T-cell (primary cell): ENCODE measurements at regions not wholly inside any gene's neighbourhood (a gene's known extent, or its start where the extent isn't known, plus 50 kb on each side); places are given as distances from the start of the nearest gene placed in this dataset.

Source experiments
- ATAC-seq, 4 experiments: fragments of 200-7000 bp in 3 of 4; fragments of 150-1000 bp in 1 of 4; cut with Tn5 transposase; replicated peaks in 1 of 4; 1 replicate in 3 of 4; 2 replicates in 1 of 4; pipeline ENCODE4 v1.10.0; 2021; ENCODE audit warnings: moderate library complexity in 3 of 4, mild to moderate bottlenecking in 2 of 4, moderate number of reproducible peaks in 1 of 4
- CTCF ChIA-PET, 2 donors: fragments of 300-600 bp; sonication (Branson Sonifier 250); formaldehyde crosslinking; loops; one replicate each; lab custom pipeline; 2022; ENCODE audit warnings: antibody characterized with exemption in 2 of 2; lab: Charles Lee
- POLR2A ChIA-PET, 2 donors: fragments of 300-600 bp; sonication (Branson Sonifier 250); formaldehyde crosslinking; loops; one replicate each; lab custom pipeline; 2022; ENCODE audit warnings: antibody characterized with exemption in 2 of 2; lab: Charles Lee
- DNase-seq, 35 experiments: peaks; one replicate each; pipeline versions ENCODE4 v3.0.0 to v3.0.0-alpha.2; 2013 to 2023
- H3K27ac ChIP-seq: one replicate; pipeline ENCODE4 v1.5.1; 2013; ENCODE audit warnings: low read length
- H3K27me3 ChIP-seq, 2 experiments: replicated peaks in 1 of 2; 1 replicate in 1 of 2; 2 replicates in 1 of 2; pipeline versions ENCODE4 v1.6.1 to v1.7.0; 2013; ENCODE audit warnings: low read length in 1 of 2, mixed read lengths in 1 of 2; ENCODE audit not compliant: control insufficient read depth in 2 of 2, insufficient read depth in 2 of 2; ENCODE audit errors: extremely low read depth in 1 of 2
- H3K36me3 ChIP-seq, 2 donors: 1 replicate in 1 of 2; 2 replicates in 1 of 2; pipeline versions ENCODE4 v1.6.1 to v1.7.0; 2013; ENCODE audit warnings: low read length in 1 of 2; ENCODE audit not compliant: control insufficient read depth in 2 of 2, insufficient read depth in 1 of 2; ENCODE audit errors: extremely low read depth in 1 of 2
- H3K4me1 ChIP-seq, 2 experiments: 1 replicate in 1 of 2; 2 replicates in 1 of 2; pipeline versions ENCODE4 v1.6.1 to v1.7.0; 2013; ENCODE audit warnings: low read length in 2 of 2, mixed read lengths in 1 of 2; ENCODE audit not compliant: insufficient read depth in 2 of 2, control insufficient read depth in 1 of 2; ENCODE audit errors: extremely low read depth in 1 of 2
- H3K4me3 ChIP-seq, 2 donors: 1 replicate in 1 of 2; 2 replicates in 1 of 2; pipeline versions ENCODE4 v1.5.1 to v1.7.0; 2013; ENCODE audit warnings: mild to moderate bottlenecking in 2 of 2, low read length in 1 of 2, moderate library complexity in 1 of 2; ENCODE audit not compliant: control insufficient read depth in 1 of 2; ENCODE audit errors: extremely low read depth in 1 of 2
- H3K9me3 ChIP-seq: 2 replicates; pipeline ENCODE4 v1.7.0; 2013
- H3K27ac Mint-ChIP-seq, 2 donors: one replicate each; pipeline ENCODE4 v1.8.0; 2020 to 2021; ENCODE audit warnings: mild to moderate bottlenecking in 2 of 2, mixed read lengths in 2 of 2
- H3K27me3 Mint-ChIP-seq, 2 donors: one replicate each; pipeline ENCODE4 v1.8.0; 2021 to 2022; ENCODE audit warnings: mixed read lengths in 2 of 2
- H3K36me3 Mint-ChIP-seq: one replicate; pipeline ENCODE4 v1.8.0; 2021; ENCODE audit warnings: mixed read lengths
- H3K4me1 Mint-ChIP-seq, 3 donors: one replicate each; pipeline ENCODE4 v1.8.0; 2020 to 2022; ENCODE audit warnings: mixed read lengths in 3 of 3, mild to moderate bottlenecking in 1 of 3
- H3K4me3 Mint-ChIP-seq, 3 donors: one replicate each; pipeline ENCODE4 v1.8.0; 2020 to 2022; ENCODE audit warnings: mild to moderate bottlenecking in 3 of 3, mixed read lengths in 3 of 3, moderate library complexity in 3 of 3
- H3K9me3 Mint-ChIP-seq, 3 donors: one replicate each; pipeline ENCODE4 v1.8.0; 2020 to 2022; ENCODE audit warnings: mixed read lengths in 3 of 3
- WGBS: methylation state at CpG from one replicate; pipeline ENCODE4 v1.1.5; 2013; ENCODE audit warnings: missing lambda C conversion rate; ENCODE audit not compliant: insufficient coverage; 5-methylcytosine and 5-hydroxymethylcytosine counted together

DNA sequence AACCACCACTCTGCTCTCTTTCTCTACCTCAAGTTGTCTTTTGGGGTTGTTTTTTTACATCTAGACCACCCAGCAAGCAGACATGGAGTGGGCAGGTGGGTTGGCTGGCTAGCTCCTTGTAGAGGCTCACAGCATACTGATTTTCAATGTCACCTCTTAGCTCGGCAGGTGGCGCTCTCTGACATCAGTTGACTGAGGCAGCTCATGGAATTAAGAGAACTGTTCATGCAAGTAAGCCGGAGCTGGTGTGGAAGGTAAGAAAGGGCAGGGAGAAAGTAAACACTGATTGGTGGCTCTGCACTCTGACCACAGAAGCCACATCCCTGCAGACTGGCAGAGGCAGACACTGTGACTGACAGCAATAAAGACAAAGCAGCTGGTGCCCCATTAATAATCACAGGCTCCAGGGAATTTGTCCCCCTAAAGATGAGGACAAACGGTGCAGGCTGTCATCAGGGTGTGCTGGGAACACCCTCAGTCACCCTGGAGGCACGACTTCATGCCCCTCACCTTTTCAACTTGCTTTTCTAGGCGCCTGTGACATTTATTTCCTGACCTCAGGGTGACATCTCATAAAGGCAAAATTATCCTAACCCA, 226.8 kb downstream of the LMX1A start:
- H3K4me3 Mint-ChIP-seq, result no peak overlapping the region
- peaks cover 0 to 4% of the 10 kb centered on the region in 2 donors for H3K27me3 Mint-ChIP-seq
- no peaks in the 10 kb centered on the region for H3K36me3 Mint-ChIP-seq

DNA sequence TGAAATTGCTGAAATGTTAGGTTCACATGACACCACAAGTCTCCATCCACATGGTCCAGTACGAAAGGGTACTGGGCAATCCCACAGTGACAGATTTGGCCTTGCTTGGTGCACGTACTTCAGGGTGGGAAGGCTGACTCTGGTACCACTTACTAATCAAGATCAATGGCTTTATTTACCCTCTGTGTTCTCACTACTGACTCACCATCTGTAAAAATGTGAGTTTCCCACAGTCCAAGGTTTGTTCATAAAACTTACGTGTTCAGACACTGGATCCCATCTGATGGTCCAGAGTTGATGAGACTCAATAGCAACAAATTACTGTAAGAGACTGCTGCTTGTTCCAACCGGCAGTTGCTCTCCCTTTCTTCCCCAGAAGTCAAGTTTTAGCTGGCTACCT, 231.7 kb downstream of the LMX1A start:
- Mint-ChIP-seq H3K9me3 (no peaks in the 10 kb centered on the region), H3K36me3 (no peaks in the 10 kb centered on the region), H3K27ac (no peak overlapping the region), H3K27me3 (peaks cover 12 to 14% of the 10 kb centered on the region in 2 donors), H3K4me1 (no peaks in the 10 kb centered on the region), H3K4me3 (no peak overlapping the region)
- WGBS, result 80% methylated on average over 1 of the region's 4 CpGs
- no peaks in the 10 kb centered on the region for H3K4me1 ChIP-seq
- no peak overlapping the region for H3K4me3 ChIP-seq
- no peak overlapping the region for H3K27ac ChIP-seq
- POLR2A ChIA-PET, result no interaction called here
- no peaks in the 10 kb centered on the region for H3K36me3 ChIP-seq
- ATAC-seq (no peak), DNase-seq (no peak)
- peaks cover 0 to 3% of the 10 kb centered on the region in 2 experiments for H3K27me3 ChIP-seq
- no peaks in the 10 kb centered on the region for H3K9me3 ChIP-seq
- CTCF ChIA-PET, result interaction anchor here in 1 of 2 donors (0.7 kb wide), 1 partner anchor 20 kb away, joined by 3 read pairs; no protein-coding TSS in a partner anchor

More for the DNA sequence above, 226.8 kb downstream of the LMX1A start:
- Mint-ChIP-seq H3K4me1 (no peaks in the 10 kb centered on the region), H3K27ac (no peak overlapping the region), H3K9me3 (no peaks in the 10 kb centered on the region)
- DNase-seq, result peak in 1 of 35 experiments; percentile 2
- Histone ChIP-seq H3K36me3 (no peaks in the 10 kb centered on the region), H3K4me3 (no peak overlapping the region), H3K9me3 (no peaks in the 10 kb centered on the region), H3K27me3 (no peaks in the 10 kb centered on the region), H3K4me1 (no peaks in the 10 kb centered on the region), H3K27ac (no peak overlapping the region)
- ChIA-PET CTCF (no interaction called here), POLR2A (no interaction called here)
- ATAC-seq, result no peak
- 10% methylated on average over 5 of the region's 6 CpGs for WGBS

DNA sequence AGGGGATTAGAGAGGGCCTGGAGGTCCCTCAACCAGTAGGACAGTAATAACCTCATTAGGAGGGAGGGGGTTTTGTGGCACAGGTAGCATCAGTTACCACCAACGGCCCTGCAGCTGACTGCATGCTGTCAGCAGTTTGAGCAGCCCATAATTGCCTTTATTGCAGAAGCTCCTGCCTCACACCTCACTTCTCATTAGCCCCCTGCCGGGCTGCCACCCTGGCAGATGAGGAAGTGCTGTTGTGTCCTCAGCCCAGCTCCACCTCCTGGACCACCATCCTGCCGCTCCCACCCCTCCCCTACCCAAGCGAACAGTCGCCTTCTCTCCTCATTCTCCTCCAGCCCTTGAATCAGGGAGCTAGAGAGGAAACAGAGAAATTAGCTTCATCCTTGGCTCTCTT, 237.4 kb downstream of the LMX1A start:
- ChIA-PET CTCF (interaction anchor here in 1 of 2 donors (0.5 kb wide), 1 partner anchor 36 kb away, joined by 3 read pairs; no protein-coding TSS in a partner anchor), POLR2A (no interaction called here)
- no peak for DNase-seq
- no peaks in the 10 kb centered on the region for H3K4me1 ChIP-seq
- Mint-ChIP-seq H3K9me3 (no peaks in the 10 kb centered on the region), H3K27ac (no peak overlapping the region), H3K4me1 (no peaks in the 10 kb centered on the region), H3K36me3 (no peaks in the 10 kb centered on the region), H3K27me3 (peaks cover 33 to 46% of the 10 kb centered on the region in 2 donors), H3K4me3 (no peak overlapping the region)
- ATAC-seq, result no peak
- no peaks in the 10 kb centered on the region for H3K9me3 ChIP-seq
- H3K36me3 ChIP-seq, result no peaks in the 10 kb centered on the region
- H3K4me3 ChIP-seq, result no peak overlapping the region
- 39% methylated on average over 4 of the region's 5 CpGs for WGBS
- H3K27me3 ChIP-seq, result peaks cover 4 to 27% of the 10 kb centered on the region in 2 experiments
- no peak overlapping the region for H3K27ac ChIP-seq

DNA sequence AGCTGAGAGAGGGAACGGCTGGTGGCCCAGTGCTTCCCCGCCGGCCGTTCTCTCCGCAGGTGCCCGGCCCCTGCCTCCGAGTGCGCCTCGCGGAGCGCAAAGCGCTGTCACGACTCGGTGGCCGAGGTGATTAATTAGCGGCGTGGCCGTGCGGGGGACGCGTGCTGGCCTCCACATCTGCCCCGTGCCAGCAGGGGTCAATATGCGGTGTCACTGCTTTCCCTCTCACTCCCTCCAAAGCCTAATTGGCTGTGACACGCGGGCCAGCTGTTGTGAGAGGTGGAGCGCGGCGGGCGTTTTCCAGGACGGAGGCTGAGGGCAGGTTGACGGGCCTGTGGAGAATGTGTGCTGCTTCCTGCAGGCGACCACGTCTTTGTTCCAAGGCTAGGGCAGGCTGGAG, 239.0 kb downstream of the LMX1A start:
- peaks cover 4 to 27% of the 10 kb centered on the region in 2 experiments for H3K27me3 ChIP-seq
- no peaks in the 10 kb centered on the region for H3K9me3 ChIP-seq
- no peak overlapping the region for H3K27ac ChIP-seq
- no peak overlapping the region for H3K4me3 ChIP-seq
- WGBS, result 5% methylated on average over 29 of the region's 33 CpGs
- Mint-ChIP-seq H3K4me1 (no peaks in the 10 kb centered on the region), H3K4me3 (no peak overlapping the region), H3K9me3 (no peaks in the 10 kb centered on the region), H3K36me3 (no peaks in the 10 kb centered on the region), H3K27me3 (peaks cover 33 to 48% of the 10 kb centered on the region in 2 donors), H3K27ac (no peak overlapping the region)
- DNase-seq (no peak), ATAC-seq (no peak)
- no peaks in the 10 kb centered on the region for H3K36me3 ChIP-seq
- ChIA-PET CTCF (no interaction called here), POLR2A (no interaction called here)
- no peaks in the 10 kb centered on the region for H3K4me1 ChIP-seq

DNA sequence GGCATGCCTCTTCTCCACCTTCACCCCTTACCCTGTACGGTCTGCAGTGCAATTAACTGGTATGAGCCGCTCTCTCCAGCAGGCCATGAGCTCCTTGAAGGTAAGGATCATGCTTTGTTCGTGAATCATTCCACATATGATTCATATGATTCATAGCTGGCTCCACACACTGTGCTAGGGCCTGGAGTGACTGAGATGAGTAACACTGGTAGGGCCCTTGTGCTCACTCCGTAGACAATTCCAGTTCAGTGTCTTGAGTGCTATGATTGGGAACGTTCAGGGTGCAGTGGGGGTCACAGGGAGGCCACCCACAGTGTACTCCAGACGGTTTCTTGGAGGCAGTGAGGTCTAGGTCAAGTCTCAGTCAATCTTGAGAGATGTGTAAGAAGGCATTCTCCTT, 239.8 kb downstream of the LMX1A start:
- Histone ChIP-seq H3K4me1 (no peaks in the 10 kb centered on the region), H3K27me3 (peaks cover 4 to 27% of the 10 kb centered on the region in 2 experiments), H3K27ac (no peak overlapping the region), H3K36me3 (no peaks in the 10 kb centered on the region), H3K9me3 (no peaks in the 10 kb centered on the region), H3K4me3 (no peak overlapping the region)
- CTCF ChIA-PET, result no interaction called here
- no peaks in the 10 kb centered on the region for H3K4me1 Mint-ChIP-seq
- POLR2A ChIA-PET, result no interaction called here
- no peaks in the 10 kb centered on the region for H3K36me3 Mint-ChIP-seq
- WGBS, result 100% methylated on average over 1 of the region's 6 CpGs
- ATAC-seq (no peak), DNase-seq (no peak)
- no peak overlapping the region for H3K4me3 Mint-ChIP-seq
- H3K27me3 Mint-ChIP-seq, result peaks cover 33 to 48% of the 10 kb centered on the region in 2 donors
- H3K27ac Mint-ChIP-seq, result peak overlapping the region in 1 of 2 donors; percentile 10
- no peaks in the 10 kb centered on the region for H3K9me3 Mint-ChIP-seq

DNA sequence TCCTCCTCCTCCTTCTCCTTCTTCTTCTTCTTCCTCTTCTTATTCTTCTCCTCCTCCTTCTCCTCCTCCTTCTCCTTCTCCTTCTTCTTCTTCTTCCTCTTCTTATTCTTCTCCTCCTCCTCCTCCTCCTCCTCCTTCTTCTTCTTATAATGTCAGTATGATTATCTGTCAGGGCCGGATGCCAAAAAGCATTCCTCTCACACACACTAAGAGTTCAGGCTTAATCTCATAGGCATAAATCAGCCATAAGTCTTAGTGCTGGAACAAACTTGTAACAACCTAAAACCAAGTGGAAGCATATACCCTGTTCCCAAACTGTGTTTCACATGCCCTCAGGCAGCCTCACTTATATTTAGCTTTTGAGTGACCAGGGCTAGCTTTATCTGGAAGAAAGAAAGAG, 240.3 kb downstream of the LMX1A start:
- H3K4me1 ChIP-seq, result no peaks in the 10 kb centered on the region
- peaks cover 31 to 53% of the 10 kb centered on the region in 2 donors for H3K27me3 Mint-ChIP-seq

More for the DNA sequence above, 240.3 kb downstream of the LMX1A start:
- CTCF ChIA-PET, result no interaction called here
- Histone ChIP-seq H3K36me3 (no peaks in the 10 kb centered on the region), H3K27me3 (peaks cover 6 to 27% of the 10 kb centered on the region in 2 experiments), H3K4me3 (no peak overlapping the region), H3K9me3 (no peaks in the 10 kb centered on the region), H3K27ac (no peak overlapping the region)
- POLR2A ChIA-PET, result no interaction called here
- H3K4me3 Mint-ChIP-seq, result no peak overlapping the region
- WGBS, result 60% methylated on average over 1 of the region's 1 CpG
- ATAC-seq (no peak), DNase-seq (no peak)
- H3K27ac Mint-ChIP-seq, result no peak overlapping the region
- H3K36me3 Mint-ChIP-seq, result no peaks in the 10 kb centered on the region
- no peaks in the 10 kb centered on the region for H3K9me3 Mint-ChIP-seq
- no peaks in the 10 kb centered on the region for H3K4me1 Mint-ChIP-seq
